Right lobe of liver (tissue), 6 donors: ENCODE measurements at regions not wholly inside any gene's neighbourhood (a gene's known extent, or its start where the extent isn't known, plus 50 kb on each side); places are given as distances from the start of the nearest gene placed in this dataset.

ENCODE experiments used
- ATAC-seq, 4 donors: fragments of 200-7000 bp; cut with Tn5 transposase; one replicate each; pipeline ENCODE4 v1.9.1; 2020; ENCODE audit warnings: mild to moderate bottlenecking in 4 of 4, moderate library complexity in 4 of 4
- DNase-seq, 3 donors: peaks; one replicate each; pipeline ENCODE4 v3.0.0-alpha.2; 2020
- H3K27ac ChIP-seq, 3 donors: fragments of 200-600 bp; one replicate each; pipeline ENCODE4 v1.8.0; 2022
- H3K27me3 ChIP-seq, 2 donors: fragments of 200-600 bp; one replicate each; pipeline ENCODE4 v1.8.0; 2022
- H3K36me3 ChIP-seq, 4 donors: fragments of 200-600 bp; sonication (generic) in 1 of 4; one replicate each; pipeline versions ENCODE4 v1.5.1 to v1.8.0; 2017 to 2022; ENCODE audit warnings: control low read depth in 1 of 4
- H3K4me1 ChIP-seq, 4 donors: fragments of 200-600 bp; sonication (generic) in 1 of 4; one replicate each; pipeline versions ENCODE4 v1.5.1 to v1.8.0; 2017 to 2022; ENCODE audit warnings: control low read depth in 1 of 4
- H3K4me3 ChIP-seq, 3 donors: fragments of 200-600 bp; one replicate each; pipeline ENCODE4 v1.8.0; 2022
- H3K9me3 ChIP-seq, 4 donors: fragments of 200-600 bp; sonication (generic) in 1 of 4; one replicate each; pipeline versions ENCODE4 v1.5.1 to v1.8.0; 2017 to 2022; ENCODE audit warnings: control low read depth in 1 of 4
- CTCF ChIP-seq, 4 donors: fragments of 200-600 bp in 3 of 4; fragments of 450-650 bp in 1 of 4; IDR thresholded peaks; one replicate each; pipeline versions ENCODE4 v1.5.1 to v1.8.0; 2016 to 2022; ENCODE audit warnings: antibody characterized with exemption in 4 of 4, mild to moderate bottlenecking in 2 of 4
- POLR2A ChIP-seq: fragments of 450-650 bp; IDR thresholded peaks from one replicate; pipeline ENCODE4 v1.6.1; 2017; ENCODE audit warnings: antibody characterized with exemption, mild to moderate bottlenecking
- WGBS: methylation state at CpG from one replicate; pipeline ENCODE4 v1.1.6; 2018; ENCODE audit warnings: low coverage, low lambda C conversion rate; ENCODE audit not compliant: insufficient coverage; ENCODE audit errors: missing lambda C conversion rate; 5-methylcytosine and 5-hydroxymethylcytosine counted together
- intact Hi-C, 2 donors: fragments of 100-400 bp; cut with DNase I; formaldehyde crosslinking; loops; one replicate each; pipeline versions ENCODE4 v1.11.2 to v1.14.1; 2022
- donor health status: DM: no; HTN: yes; CAD: no.
- donor health status: DM: no; HTN: no; CAD: no.
- donor health status: DM: no; HTN: no; CAD: no.
- donor health status: DM: no; HTN: yes; CAD: no.
- donor health status: DM: no; HTN: yes; CAD: no.

DNA sequence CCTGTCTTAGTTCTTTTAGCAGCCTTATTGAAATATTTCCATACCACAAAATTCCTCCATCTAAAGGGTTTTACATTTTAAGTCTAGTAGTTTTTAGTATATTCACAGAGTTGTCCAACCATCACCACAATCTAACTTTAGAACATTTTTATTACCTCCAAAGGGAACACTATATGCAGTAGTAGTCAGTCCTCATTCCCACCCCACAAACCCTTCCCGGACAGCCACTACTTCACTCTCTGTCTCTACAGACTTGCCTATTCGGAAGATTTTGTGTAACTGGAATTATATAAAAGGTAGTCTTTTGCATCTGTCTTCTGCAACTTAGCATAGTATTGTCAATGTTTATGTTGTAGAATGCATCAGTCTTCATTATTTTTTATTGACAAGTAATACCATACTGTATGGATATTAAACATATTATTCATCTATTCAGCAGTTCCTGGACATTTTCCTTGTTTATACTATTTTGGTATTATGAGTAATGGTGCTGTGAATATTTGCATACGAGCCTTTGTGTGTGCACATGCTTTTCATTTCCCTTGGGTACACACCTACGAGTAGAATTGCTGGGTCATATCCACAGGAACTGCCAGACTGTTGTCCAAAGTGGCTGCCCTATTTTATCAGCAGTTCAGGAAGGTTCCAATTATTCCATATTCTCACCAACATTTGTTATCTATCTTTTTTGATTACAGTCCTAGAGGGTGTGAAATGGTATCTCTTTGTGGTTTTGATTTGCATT, 60.9 kb upstream of the LANCL2 start:
- TF ChIP-seq POLR2A (no peak), CTCF (IDR thresholded peaks at IDR 0.05) (no peak)
- no peak overlapping the region for H3K27ac ChIP-seq
- ATAC-seq, result no peak

DNA sequence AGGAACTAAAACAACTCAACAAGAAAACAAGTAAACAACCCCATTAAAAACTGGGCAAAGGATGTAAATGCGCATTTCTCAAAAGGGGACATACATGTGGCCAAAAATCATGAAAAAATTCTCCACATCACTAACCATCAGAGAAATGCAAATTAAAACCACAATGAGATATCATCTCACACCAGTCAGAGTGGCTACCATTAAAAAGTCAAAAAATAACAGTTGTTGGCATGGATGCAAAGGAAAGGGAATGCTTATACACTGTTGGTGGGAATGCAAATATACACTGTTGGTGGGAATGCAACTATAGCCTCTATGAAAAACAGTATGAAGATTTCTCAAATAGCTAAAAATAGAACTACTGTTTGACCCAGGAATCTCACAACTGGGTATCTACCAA, 60.0 kb upstream of the LANCL2 start:
- Histone ChIP-seq H3K9me3 (no peaks in the 10 kb centered on the region), H3K36me3 (no peaks in the 10 kb centered on the region), H3K4me1 (no peaks in the 10 kb centered on the region), H3K4me3 (no peak overlapping the region), H3K27ac (no peak overlapping the region), H3K27me3 (no peaks in the 10 kb centered on the region)
- no peak for TF ChIP-seq POLR2A
- 91% methylated on average over 1 of the region's 1 CpG for WGBS
- DNase-seq (no peak), ATAC-seq (no peak)
- intact Hi-C loops, result no loop called here

More for the DNA sequence above, 60.9 kb upstream of the LANCL2 start:
- no peaks in the 10 kb centered on the region for H3K36me3 ChIP-seq
- H3K4me3 ChIP-seq, result no peak overlapping the region
- DNase-seq, result no peak
- no peaks in the 10 kb centered on the region for H3K9me3 ChIP-seq
- intact Hi-C loops, result no loop called here
- 46% methylated on average over 4 of the region's 4 CpGs for WGBS
- H3K4me1 ChIP-seq, result no peaks in the 10 kb centered on the region
- H3K27me3 ChIP-seq, result no peaks in the 10 kb centered on the region

DNA sequence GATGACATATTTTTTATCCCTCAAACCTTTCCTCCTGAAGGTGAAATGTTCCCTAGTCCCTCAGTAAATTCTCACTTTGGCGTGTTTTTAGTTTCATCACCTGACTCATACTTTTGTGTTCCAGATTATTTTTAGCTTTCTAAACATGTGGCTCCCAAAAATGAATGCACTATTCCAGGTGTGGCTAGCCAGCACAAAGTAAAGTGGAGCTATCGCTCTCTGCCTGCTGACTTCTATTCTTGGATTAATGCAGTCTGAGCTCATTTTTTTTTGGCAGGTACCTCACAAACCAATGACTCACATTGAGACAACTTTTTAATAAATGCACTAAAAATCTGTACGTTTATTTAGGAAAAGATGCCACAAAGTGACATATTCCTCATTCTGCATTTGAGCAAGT, 58.8 kb upstream of the LANCL2 start:
- WGBS, result 76% methylated on average over 3 of the region's 3 CpGs
- H3K36me3 ChIP-seq, result no peaks in the 10 kb centered on the region
- DNase-seq, result no peak
- H3K27ac ChIP-seq, result no peak overlapping the region
- H3K4me3 ChIP-seq, result no peak overlapping the region
- TF ChIP-seq POLR2A (no peak), CTCF (IDR thresholded peaks at IDR 0.05) (no peak)
- H3K27me3 ChIP-seq, result no peaks in the 10 kb centered on the region
- no peak for ATAC-seq
- H3K4me1 ChIP-seq, result no peaks in the 10 kb centered on the region
- H3K9me3 ChIP-seq, result no peaks in the 10 kb centered on the region
- intact Hi-C loops, result no loop called here

DNA sequence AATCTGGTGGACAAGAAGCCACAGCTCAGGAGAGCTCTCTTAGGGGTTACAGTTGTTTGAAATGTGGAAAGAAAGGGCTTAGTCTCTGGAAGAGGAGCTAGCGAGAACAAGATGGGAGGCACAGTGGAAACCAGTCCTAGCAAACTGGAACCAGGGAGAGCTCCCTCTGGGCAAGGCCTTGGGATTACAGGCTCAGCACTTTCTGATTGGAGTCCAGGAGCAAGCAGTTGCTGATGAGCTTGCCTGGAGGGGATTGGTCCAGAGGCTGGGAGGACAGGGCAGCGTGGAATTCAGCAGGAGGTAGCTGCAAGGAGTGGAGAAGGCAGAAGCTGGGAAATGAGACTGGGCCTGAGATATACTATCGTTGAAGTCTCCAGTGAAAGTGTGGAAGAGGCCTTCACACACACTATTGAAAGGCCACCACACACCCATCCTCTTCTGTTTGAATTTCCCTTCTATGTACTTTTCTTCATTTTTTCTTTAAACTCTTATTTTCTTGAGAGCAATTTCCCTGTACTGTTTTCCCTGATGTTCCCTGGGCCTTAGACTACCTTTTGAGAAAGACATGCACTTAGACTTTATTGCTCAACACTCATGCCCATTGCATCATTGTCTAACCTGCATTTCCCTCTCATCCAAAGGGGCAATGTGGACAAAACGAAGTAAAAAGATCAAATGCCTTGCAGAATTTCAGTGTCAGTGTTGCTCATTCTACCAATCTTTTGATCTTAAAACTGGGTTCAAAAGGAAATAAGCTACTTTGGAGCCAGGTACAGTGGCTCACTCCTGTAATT, 57.8 kb upstream of the LANCL2 start:
- no peaks in the 10 kb centered on the region for H3K27me3 ChIP-seq
- H3K36me3 ChIP-seq, result no peaks in the 10 kb centered on the region
- intact Hi-C loops, result no loop called here
- no peak overlapping the region for H3K4me3 ChIP-seq
- TF ChIP-seq CTCF (IDR thresholded peaks at IDR 0.05) (no peak), POLR2A (no peak)
- no peak overlapping the region for H3K27ac ChIP-seq
- 75% methylated on average over 4 of the region's 4 CpGs for WGBS
- ATAC-seq (peak in 3 of 4 donors; percentile 47 to 73 (median 62)), DNase-seq (no peak)
- no peaks in the 10 kb centered on the region for H3K9me3 ChIP-seq
- H3K4me1 ChIP-seq, result no peaks in the 10 kb centered on the region

DNA sequence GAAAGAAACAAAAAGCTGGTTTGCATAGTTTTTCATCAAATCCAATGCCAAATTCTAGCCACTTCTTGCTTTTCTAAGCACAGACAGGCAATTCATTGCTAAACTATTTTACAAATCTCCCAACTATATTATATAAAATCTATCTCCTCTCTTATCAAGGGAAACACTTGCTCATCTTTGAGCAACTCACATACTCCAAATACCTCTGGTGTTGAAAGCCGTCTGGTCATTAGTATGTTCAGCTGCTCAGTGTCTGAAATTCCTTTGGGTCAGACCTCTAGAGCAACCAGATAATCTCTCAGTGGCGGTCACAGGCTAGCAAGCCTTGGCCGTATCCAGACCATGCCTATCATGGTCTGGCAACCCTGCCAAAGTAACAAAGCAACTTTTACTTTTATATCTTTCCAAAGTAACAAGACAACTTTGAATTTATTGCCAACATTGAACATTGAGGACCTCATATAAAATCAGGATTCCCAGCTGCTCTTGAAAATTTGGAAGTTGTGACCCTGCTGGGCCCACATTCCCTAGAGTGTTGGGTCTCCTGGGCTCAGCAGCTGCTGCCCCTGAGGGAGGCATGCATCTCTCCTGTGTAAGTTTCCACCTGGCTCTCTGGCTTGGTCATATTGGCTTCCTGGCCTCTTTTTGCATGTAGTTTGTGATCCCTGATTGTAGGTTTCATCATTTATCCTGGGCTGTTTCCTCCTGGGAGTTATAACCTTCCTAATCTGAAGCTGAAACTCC, 56.8 kb upstream of the LANCL2 start:
- no peaks in the 10 kb centered on the region for H3K4me1 ChIP-seq
- intact Hi-C loops, result no loop called here
- H3K4me3 ChIP-seq, result no peak overlapping the region
- H3K9me3 ChIP-seq, result no peaks in the 10 kb centered on the region
- no peaks in the 10 kb centered on the region for H3K36me3 ChIP-seq
- 55% methylated on average over 3 of the region's 3 CpGs for whole genome bisulfite sequencing
- ATAC-seq (no peak), DNase-seq (no peak)
- H3K27me3 ChIP-seq, result no peaks in the 10 kb centered on the region
- no peak for TF ChIP-seq POLR2A
- no peak for TF ChIP-seq CTCF (IDR thresholded peaks at IDR 0.05)
- H3K27ac ChIP-seq, result no peak overlapping the region
